Activated naive CD4-positive, alpha-beta T cell (primary cell): ENCODE measurements at regions not wholly inside any gene's neighbourhood (a gene's known extent, or its start where the extent isn't known, plus 50 kb on each side); places are given as distances from the start of the nearest gene placed in this dataset.

Experiments
- DNase-seq, 4 experiments: peaks; one replicate each; lab custom pipeline; 2025; lab: John Stamatoyannopoulos, UW

GRCh38 chr13:78334059-78334458 is 269.3 kb downstream of the POU4F1 start:
- DNase-seq, result no peak

GRCh38 chr13:78326633-78327032 is 276.7 kb downstream of the POU4F1 start:
- DNase-seq, result no peak

- DNase-seq, result no peak
These were observed 277.8 kb downstream of the POU4F1 start for GRCh38 chr13:78325585-78325984.

GRCh38 chr13:78323848-78324247 is 279.5 kb downstream of the POU4F1 start:
- DNase-seq, result no peak

GRCh38 chr13:78323040-78323439 is 280.3 kb downstream of the POU4F1 start:
- no peak for DNase-seq

GRCh38 chr13:78319101-78319627 is 284.2 kb downstream of the POU4F1 start:
- no peak for DNase-seq

- no peak for DNase-seq
These were observed 286.3 kb downstream of the POU4F1 start for GRCh38 chr13:78317030-78317429.

GRCh38 chr13:78309497-78310180 is 293.7 kb downstream of the POU4F1 start:
- no peak for DNase-seq

GRCh38 chr13:78306519-78307206 is 296.7 kb downstream of the POU4F1 start:
- no peak for DNase-seq

- DNase-seq, result no peak
These were observed 298.2 kb downstream of the POU4F1 start for GRCh38 chr13:78305171-78305570.

GRCh38 chr13:78299832-78300623 is 303.3 kb downstream of the POU4F1 start:
- DNase-seq, result no peak

GRCh38 chr13:78298657-78299056 is 304.7 kb downstream of the POU4F1 start:
- no peak for DNase-seq

GRCh38 chr13:78286748-78287147 is 316.6 kb downstream of the POU4F1 start:
- no peak for DNase-seq

GRCh38 chr13:78265098-78265497 is 338.3 kb downstream of the POU4F1 start:
- no peak for DNase-seq

- DNase-seq, result no peak
These were observed 339.7 kb upstream of the EDNRB start for GRCh38 chr13:78258304-78258703.

- DNase-seq, result no peak
These were observed 337.9 kb upstream of the EDNRB start for GRCh38 chr13:78256484-78256883.

GRCh38 chr13:78254113-78254512 is 335.5 kb upstream of the EDNRB start:
- DNase-seq, result no peak

- no peak for DNase-seq
These were observed 328.7 kb upstream of the EDNRB start for GRCh38 chr13:78247362-78247761.

- no peak for DNase-seq
These were observed 322.8 kb upstream of the EDNRB start for GRCh38 chr13:78241278-78241919.

GRCh38 chr13:78239714-78240113 is 321.1 kb upstream of the EDNRB start:
- DNase-seq, result no peak

- no peak for DNase-seq
These were observed 320.3 kb upstream of the EDNRB start for GRCh38 chr13:78238911-78239310.

- DNase-seq, result no peak
These were observed 310.3 kb upstream of the EDNRB start for GRCh38 chr13:78228940-78229339.
